Stomach (tissue), 8 donors: ENCODE measurements at regions not wholly inside any gene's neighbourhood (a gene's known extent, or its start where the extent isn't known, plus 50 kb on each side); places are given as distances from the start of the nearest gene placed in this dataset.
"Not testable (repeated sequence)": the region's sequence is repeated elsewhere in the genome, so short reads cannot be mapped to it uniquely, and the experiment has no call there.

Source experiments
- DNase-seq, 2 donors: peaks; one replicate each; pipeline versions ENCODE4 v3.0.0 to v3.0.0-alpha.2; 2013 to 2019
- H3K27ac ChIP-seq, 5 donors: fragments of 200-600 bp in 4 of 5; sonication (generic) in 4 of 5; one replicate each; pipeline ENCODE4 v1.5.1; 2013 to 2019; ENCODE audit warnings: mild to moderate bottlenecking in 1 of 5, moderate library complexity in 1 of 5
- H3K27me3 ChIP-seq, 3 donors: fragments of 200-600 bp; sonication (generic); one replicate each; pipeline ENCODE4 v1.5.1; 2017 to 2019; ENCODE audit warnings: mixed run types in 1 of 3
- H3K36me3 ChIP-seq, 4 donors: fragments of 200-600 bp; sonication (generic); 1 replicate in 3 of 4; 2 replicates in 1 of 4; pipeline ENCODE4 v1.5.1; 2016 to 2019
- H3K4me1 ChIP-seq, 4 donors: fragments of 200-600 bp; sonication (generic); one replicate each; pipeline ENCODE4 v1.5.1; 2016 to 2019
- H3K4me3 ChIP-seq, 4 donors: fragments of 200-600 bp; sonication (generic) in 3 of 4; one replicate each; pipeline ENCODE4 v1.5.1; 2016 to 2019; ENCODE audit warnings: mild to moderate bottlenecking in 1 of 4
- H3K9me3 ChIP-seq, 4 donors: fragments of 200-600 bp; sonication (generic); one replicate each; pipeline ENCODE4 v1.5.1; 2016 to 2019
- EP300 ChIP-seq: sonication (generic); formaldehyde crosslinking; IDR thresholded peaks from one replicate; pipeline ENCODE4 v1.6.1; 2017; ENCODE audit warnings: antibody characterized with exemption
- POLR2A ChIP-seq, 4 donors: fragments of 450-650 bp; IDR thresholded peaks; one replicate each; pipeline ENCODE4 v1.6.1; 2016; ENCODE audit warnings: antibody characterized with exemption in 4 of 4, control low read depth in 2 of 4, mild to moderate bottlenecking in 1 of 4, moderate library complexity in 1 of 4
- POLR2AphosphoS5 ChIP-seq, 3 donors: sonication (generic); formaldehyde crosslinking; IDR thresholded peaks; one replicate each; pipeline ENCODE4 v1.6.1; 2016; ENCODE audit warnings: antibody characterized with exemption in 3 of 3
- WGBS, 5 donors: extraction: QIAGEN DNeasy Blood & Tissue Kit in 3 of 5; methylation state at CpG; one replicate each; pipeline versions ENCODE4 v1.1.5 to v1.1.7; 2013 to 2018; 5-methylcytosine and 5-hydroxymethylcytosine counted together
- intact Hi-C: fragments of 100-400 bp; cut with DNase I; formaldehyde crosslinking; loops from one replicate; pipeline ENCODE4 v1.15.1; 2023; ENCODE audit warnings: low total_unique reads
- TF ChIP-seq, protein P1 (sequence below), 7 experiments: fragments of 450-650 bp in 4 of 7; fragments of 200-600 bp in 3 of 7; sonication (generic) in 3 of 7; IDR thresholded peaks; one replicate each; pipeline ENCODE4 v1.5.1; 2016 to 2019; ENCODE audit warnings: antibody characterized with exemption in 7 of 7, control low read depth in 2 of 7, mild to moderate bottlenecking in 1 of 7
- donor health status: healthy with polysubstance abuse.
- donor health status: Bipolar disorder and iron deficiency.
- donor health status: healthy.

DNA sequence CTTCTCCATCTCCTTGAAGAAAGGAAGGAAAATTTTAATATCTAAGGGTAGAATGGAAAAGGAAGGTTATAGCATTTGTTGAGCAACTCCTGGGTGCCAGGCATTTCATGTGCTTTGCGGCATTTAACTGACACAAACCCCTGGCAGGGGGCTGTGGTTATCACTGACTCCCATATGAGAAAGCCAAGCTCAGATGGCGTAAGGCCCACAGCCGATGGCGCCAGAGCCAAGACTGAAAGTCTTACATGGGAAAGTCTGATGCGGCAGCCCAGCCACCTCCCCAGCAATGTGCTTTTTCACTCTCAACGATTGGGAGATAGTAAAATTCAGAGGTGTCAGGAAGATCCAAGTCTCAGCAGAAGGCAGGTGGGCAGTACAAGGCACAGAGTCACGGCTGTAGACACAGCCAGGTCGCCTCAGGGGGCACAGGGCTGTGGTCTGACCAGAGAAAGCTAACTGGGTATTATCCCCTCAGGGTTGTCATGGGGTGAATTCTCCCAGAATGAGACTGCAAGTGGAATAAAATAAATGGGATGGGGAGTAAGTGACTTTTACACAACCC lies 324.2 kb upstream of the NCKAP5 start:
- peaks cover 0 to 11% (median 0%) of the 10 kb centered on the region in 4 donors for H3K9me3 ChIP-seq
- H3K36me3 ChIP-seq: no peaks in the 10 kb centered on the region
- TF ChIP-seq POLR2AphosphoS5 (IDR thresholded peaks at IDR 0.05) (no peak), POLR2A (IDR thresholded peaks at IDR 0.05) (no peak), EP300 (no peak)
- TF ChIP-seq, protein P1, sequence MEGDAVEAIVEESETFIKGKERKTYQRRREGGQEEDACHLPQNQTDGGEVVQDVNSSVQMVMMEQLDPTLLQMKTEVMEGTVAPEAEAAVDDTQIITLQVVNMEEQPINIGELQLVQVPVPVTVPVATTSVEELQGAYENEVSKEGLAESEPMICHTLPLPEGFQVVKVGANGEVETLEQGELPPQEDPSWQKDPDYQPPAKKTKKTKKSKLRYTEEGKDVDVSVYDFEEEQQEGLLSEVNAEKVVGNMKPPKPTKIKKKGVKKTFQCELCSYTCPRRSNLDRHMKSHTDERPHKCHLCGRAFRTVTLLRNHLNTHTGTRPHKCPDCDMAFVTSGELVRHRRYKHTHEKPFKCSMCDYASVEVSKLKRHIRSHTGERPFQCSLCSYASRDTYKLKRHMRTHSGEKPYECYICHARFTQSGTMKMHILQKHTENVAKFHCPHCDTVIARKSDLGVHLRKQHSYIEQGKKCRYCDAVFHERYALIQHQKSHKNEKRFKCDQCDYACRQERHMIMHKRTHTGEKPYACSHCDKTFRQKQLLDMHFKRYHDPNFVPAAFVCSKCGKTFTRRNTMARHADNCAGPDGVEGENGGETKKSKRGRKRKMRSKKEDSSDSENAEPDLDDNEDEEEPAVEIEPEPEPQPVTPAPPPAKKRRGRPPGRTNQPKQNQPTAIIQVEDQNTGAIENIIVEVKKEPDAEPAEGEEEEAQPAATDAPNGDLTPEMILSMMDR (IDR thresholded peaks at IDR 0.05): no peak
- H3K27ac ChIP-seq: no peak overlapping the region
- H3K27me3 ChIP-seq: peaks cover 0 to 5% (median 0%) of the 10 kb centered on the region in 3 donors
- H3K4me3 ChIP-seq: no peak overlapping the region
- peaks cover 0 to under 1% (median 0%) of the 10 kb centered on the region in 4 donors for H3K4me1 ChIP-seq
- intact Hi-C loops: no loop called here
- 70 to 94% (median 79%) methylated on average over 8 of the region's 8 CpGs for WGBS, 5 donors
- no peak for DNase-seq

DNA sequence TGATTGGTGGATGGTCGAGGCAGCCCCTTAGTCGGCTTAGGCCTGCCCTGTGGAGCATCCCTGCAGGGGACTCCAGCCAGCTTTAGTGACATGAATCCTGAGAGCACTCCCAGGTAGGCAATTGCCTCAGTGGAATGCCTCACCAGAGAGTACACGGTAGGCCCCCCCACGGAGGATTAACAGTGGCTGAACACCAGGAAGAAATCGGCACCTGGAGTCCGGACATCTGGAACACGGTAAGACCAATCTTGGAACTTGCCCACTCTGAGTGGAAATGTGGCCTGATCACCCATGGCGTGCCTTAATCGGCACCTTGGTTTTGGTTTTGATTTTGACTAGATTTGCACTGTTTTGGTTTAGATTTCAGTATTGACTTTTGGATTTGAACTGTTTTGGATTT lies 326.2 kb upstream of the NCKAP5 start:
- DNase-seq: no peak
- Histone ChIP-seq H3K27ac (no peak overlapping the region), H3K4me3 (no peak overlapping the region), H3K4me1 (no peaks in the 10 kb centered on the region), H3K36me3 (no peaks in the 10 kb centered on the region), H3K9me3 (peaks cover 0 to 11% (median 0%) of the 10 kb centered on the region in 4 donors), H3K27me3 (peaks cover 0 to 5% (median 0%) of the 10 kb centered on the region in 3 donors)
- TF ChIP-seq POLR2A (IDR thresholded peaks at IDR 0.05): no peak
- TF ChIP-seq EP300: no peak
- TF ChIP-seq POLR2AphosphoS5 (IDR thresholded peaks at IDR 0.05): no peak
- TF ChIP-seq, protein P1 (IDR thresholded peaks at IDR 0.05): no peak
- WGBS, 5 donors: 84 to 93% (median 91%) methylated on average over 9 of the region's 9 CpGs
- intact Hi-C loops: no loop called here

DNA sequence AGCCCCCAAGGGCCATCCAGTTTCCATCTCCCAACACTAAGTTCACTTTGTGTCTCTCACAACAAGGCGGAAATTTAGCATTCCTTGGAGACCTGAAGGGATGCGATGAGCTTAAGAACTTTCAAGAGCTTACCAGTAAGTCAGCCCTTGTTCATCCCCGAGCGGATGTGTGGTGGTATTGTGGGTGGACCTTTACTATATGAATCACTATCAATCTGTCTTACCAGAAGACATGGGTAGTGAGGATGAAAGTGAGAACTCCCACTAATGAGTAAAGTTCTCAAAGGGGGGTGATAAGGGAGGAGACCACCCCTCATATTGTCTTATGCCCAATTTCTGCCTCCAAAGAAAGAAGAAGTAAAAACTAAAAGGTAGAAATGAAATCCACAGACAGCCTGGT lies 329.6 kb upstream of the NCKAP5 start:
- DNase-seq, intact Hi-C loops, H3K4me1 ChIP-seq, H3K27ac ChIP-seq, H3K4me3 ChIP-seq, H3K27me3 ChIP-seq, H3K36me3 ChIP-seq: not testable (repeated sequence)
- 69 to 87% (median 74%) methylated on average over 4 of the region's 4 CpGs for WGBS, 5 donors
- peaks cover 0 to 11% (median 0%) of the 10 kb centered on the region in 4 donors for H3K9me3 ChIP-seq

DNA sequence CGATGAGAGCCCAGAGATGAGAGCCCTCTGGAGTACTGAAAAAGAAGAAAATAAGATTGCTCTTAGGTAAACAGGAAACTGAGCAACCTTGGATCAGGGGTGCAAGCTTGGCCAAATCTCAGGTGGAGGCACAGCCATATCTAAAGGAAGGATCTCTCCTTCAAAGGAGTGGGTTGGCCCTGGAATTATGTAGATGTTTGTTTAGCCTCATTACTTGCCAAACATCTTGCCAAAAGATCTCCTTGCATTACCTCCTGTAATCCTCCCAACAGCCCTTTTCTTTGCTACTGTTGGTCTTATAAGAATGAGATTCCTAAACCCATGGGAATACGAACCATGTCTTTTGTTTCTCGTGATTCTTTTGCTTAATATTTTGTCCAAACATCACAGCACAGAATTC lies 332.6 kb upstream of the NCKAP5 start:
- TF ChIP-seq POLR2AphosphoS5 (IDR thresholded peaks at IDR 0.05): no peak
- TF ChIP-seq EP300: no peak
- TF ChIP-seq, protein P1 (IDR thresholded peaks at IDR 0.05): no peak
- TF ChIP-seq POLR2A (IDR thresholded peaks at IDR 0.05): no peak
- H3K27me3 ChIP-seq: no peaks in the 10 kb centered on the region
- WGBS, 5 donors: 43 to 65% (median 55%) methylated on average over 3 of the region's 3 CpGs
- intact Hi-C loops: no loop called here
- H3K4me3 ChIP-seq: no peak overlapping the region
- H3K36me3 ChIP-seq: no peaks in the 10 kb centered on the region
- no peak overlapping the region for H3K27ac ChIP-seq
- no peak for DNase-seq
- no peaks in the 10 kb centered on the region for H3K9me3 ChIP-seq
- peaks cover 0 to 6% (median 0%) of the 10 kb centered on the region in 4 donors for H3K4me1 ChIP-seq

DNA sequence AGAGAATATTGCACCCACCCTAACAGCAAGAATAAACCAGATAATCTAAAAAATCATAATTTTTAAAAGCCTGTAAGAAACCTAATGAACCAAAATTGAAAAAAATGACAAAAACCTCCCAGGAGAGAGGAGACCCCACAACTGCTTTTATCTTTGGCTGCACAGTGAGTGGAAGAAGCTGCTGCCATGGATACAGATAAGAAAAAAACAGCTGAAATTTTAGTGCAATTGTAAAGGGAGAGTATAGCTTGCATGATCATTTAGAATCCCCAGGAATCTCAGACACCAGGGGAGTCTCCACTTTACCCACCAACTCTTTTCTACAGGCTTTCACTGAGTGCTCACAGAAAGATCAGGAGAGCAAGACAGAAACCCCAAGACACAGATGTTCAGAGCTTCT lies 338.1 kb upstream of the NCKAP5 start:
- H3K27ac ChIP-seq: no peak overlapping the region

More for the DNA sequence above, 338.1 kb upstream of the NCKAP5 start:
- Histone ChIP-seq H3K9me3 (peaks cover 0 to 4% (median 0%) of the 10 kb centered on the region in 4 donors), H3K4me3 (no peak overlapping the region), H3K27me3 (no peaks in the 10 kb centered on the region), H3K4me1 (no peaks in the 10 kb centered on the region), H3K36me3 (no peaks in the 10 kb centered on the region)
- intact Hi-C loops: no loop called here
- DNase-seq: no peak
- no peak for TF ChIP-seq EP300
- TF ChIP-seq POLR2A (IDR thresholded peaks at IDR 0.05): no peak
- TF ChIP-seq, protein P1 (IDR thresholded peaks at IDR 0.05): no peak
